A673 (cell line): ENCODE measurements at regions not wholly inside any gene's neighbourhood (a gene's known extent, or its start where the extent isn't known, plus 50 kb on each side); places are given as distances from the start of the nearest gene placed in this dataset.

ENCODE experiments used
- BruUV-seq: library from RNA; stranded (reverse); fragments of 400-500 nt; replicated peaks from 2 replicates; lab custom pipeline; 2021; lab: Mats Ljungman, UMichigan
- CTCF ChIA-PET: fragments of 300-600 bp; sonication (Branson Sonifier 250); formaldehyde crosslinking; loops from one replicate; lab custom pipeline; 2022; ENCODE audit warnings: antibody characterized with exemption; lab: Charles Lee
- POLR2A ChIA-PET: fragments of 300-600 bp; sonication (Branson Sonifier 250); formaldehyde crosslinking; loops from one replicate; lab custom pipeline; 2022; ENCODE audit warnings: antibody characterized with exemption; ENCODE audit not compliant: low non-redundant PET; lab: Charles Lee
- DNase-seq: peaks from one replicate; pipeline ENCODE4 v3.0.0-alpha.2; 2015; ENCODE audit warnings: low spot score
- H3K27ac ChIP-seq: fragments of 200-600 bp; sonication (generic); 2 replicates; pipeline ENCODE4 v1.5.1; 2016; ENCODE audit warnings: mixed run types, low read depth, mild to moderate bottlenecking, mixed read lengths, antibody characterized with exemption, low read length; ENCODE audit not compliant: poor library complexity, severe bottlenecking
- H3K27me3 ChIP-seq: fragments of 200-600 bp; sonication (generic); replicated peaks from 2 replicates; pipeline ENCODE4 v1.6.1; 2017; ENCODE audit warnings: mixed run types, low read depth, mild to moderate bottlenecking, mixed read lengths, antibody characterized with exemption, low read length; ENCODE audit not compliant: insufficient read depth, poor library complexity
- H3K36me3 ChIP-seq: fragments of 200-600 bp; sonication (generic); 2 replicates; pipeline ENCODE4 v1.6.1; 2016; ENCODE audit warnings: mixed run types, mild to moderate bottlenecking, mixed read lengths, antibody characterized with exemption, low read length; ENCODE audit not compliant: insufficient read depth, poor library complexity, severe bottlenecking
- H3K4me1 ChIP-seq: fragments of 200-600 bp; sonication (generic); 2 replicates; pipeline ENCODE4 v1.6.1; 2017; ENCODE audit warnings: mixed run types, mild to moderate bottlenecking, mixed read lengths, antibody characterized with exemption, low read length; ENCODE audit not compliant: insufficient read depth, poor library complexity, severe bottlenecking
- H3K4me3 ChIP-seq: fragments of 200-600 bp; sonication (generic); 2 replicates; pipeline ENCODE4 v1.5.1; 2016; ENCODE audit warnings: low read depth, mixed run types, mild to moderate bottlenecking, mixed read lengths, low read length; ENCODE audit not compliant: poor library complexity, severe bottlenecking
- H3K9me3 ChIP-seq: fragments of 200-600 bp; sonication (generic); 2 replicates; pipeline ENCODE4 v1.6.1; 2016; ENCODE audit warnings: mixed run types, low read depth, mild to moderate bottlenecking, mixed read lengths, antibody characterized with exemption, low read length; ENCODE audit not compliant: poor library complexity, severe bottlenecking
- CTCF ChIP-seq: fragments of 300-800, 200-600 bp; sonication (generic); conservative IDR thresholded peaks from 2 replicates; pipeline ENCODE4 v1.5.1; 2017; ENCODE audit warnings: low read depth, mild to moderate bottlenecking, antibody characterized with exemption, low read length, moderate library complexity, mixed read lengths
- EZH2 ChIP-seq: fragments of 200-600 bp; sonication (generic); IDR thresholded peaks from 2 replicates; pipeline ENCODE4 v1.6.1; 2017; ENCODE audit warnings: borderline replicate concordance, low read depth, mild to moderate bottlenecking, mixed read lengths, antibody characterized with exemption, low read length; ENCODE audit not compliant: poor library complexity, severe bottlenecking
- intact Hi-C: fragments of 100-400 bp; cut with micrococcal nuclease; formaldehyde crosslinking; loops from one replicate; pipeline ENCODE4 v1.10.0; 2022; ENCODE audit not compliant: unreplicated experiment

- intact Hi-C loops, result no loop called here
- peak; percentile 42 for DNase-seq
- BruUV-seq, result no TSS peak
- H3K9me3 ChIP-seq, result no peaks in the 10 kb centered on the region
- H3K27me3 ChIP-seq, result no peaks in the 10 kb centered on the region
- H3K36me3 ChIP-seq, result no peaks in the 10 kb centered on the region
- no peak overlapping the region for H3K4me3 ChIP-seq
- no peak for TF ChIP-seq CTCF
- TF ChIP-seq EZH2, result no peak
- ChIA-PET CTCF (no interaction called here), POLR2A (no interaction called here)
- H3K4me1 ChIP-seq, result no peaks in the 10 kb centered on the region
- no peak overlapping the region for H3K27ac ChIP-seq
Observed at GRCh38 chr11:116173941-116174911, 598.6 kb downstream of the BUD13 start.

- intact Hi-C loops, result no loop called here
- no peak for DNase-seq
- ChIA-PET CTCF (no interaction called here), POLR2A (no interaction called here)
- no peak for TF ChIP-seq CTCF
- no peak for TF ChIP-seq EZH2
- H3K4me1 ChIP-seq, result no peaks in the 10 kb centered on the region
- no peaks in the 10 kb centered on the region for H3K36me3 ChIP-seq
- no TSS peak for BruUV-seq
- no peak overlapping the region for H3K27ac ChIP-seq
- no peak overlapping the region for H3K4me3 ChIP-seq
- H3K27me3 ChIP-seq, result no peaks in the 10 kb centered on the region
- H3K9me3 ChIP-seq, result no peaks in the 10 kb centered on the region
Observed at GRCh38 chr11:116173506-116173905, 599.3 kb downstream of the BUD13 start.

- no peaks in the 10 kb centered on the region for H3K4me1 ChIP-seq
- H3K4me3 ChIP-seq, result no peak overlapping the region
- intact Hi-C loops, result no loop called here
- H3K36me3 ChIP-seq, result no peaks in the 10 kb centered on the region
- no peak for DNase-seq
- no TSS peak for BruUV-seq
- TF ChIP-seq CTCF, result no peak
- no peak for TF ChIP-seq EZH2
- no peaks in the 10 kb centered on the region for H3K9me3 ChIP-seq
- POLR2A ChIA-PET, result no interaction called here
- no peaks in the 10 kb centered on the region for H3K27me3 ChIP-seq
- H3K27ac ChIP-seq, result no peak overlapping the region
- CTCF ChIA-PET, result no interaction called here
Observed at GRCh38 chr11:116172851-116173250, 599.9 kb downstream of the BUD13 start.
